H1 (cell line): ENCODE measurements at regions not wholly inside any gene's neighbourhood (a gene's known extent, or its start where the extent isn't known, plus 50 kb on each side); places are given as distances from the start of the nearest gene placed in this dataset.

Experiments
- CHD1 ChIP-seq: IDR thresholded peaks from 2 replicates; pipeline ENCODE4 v1.6.1; 2012; ENCODE audit warnings: low read depth, low read length, improper control_type of control experiment
- KDM4A ChIP-seq: IDR thresholded peaks from one replicate; pipeline ENCODE4 v1.7.1; 2012; ENCODE audit warnings: low read depth, mild to moderate bottlenecking, moderate library complexity, low read length, inconsistent platforms; ENCODE audit not compliant: severe bottlenecking
- SUZ12 ChIP-seq: fragments of 200-600 bp; sonication (generic); IDR thresholded peaks from 2 replicates; pipeline ENCODE4 v1.6.1; 2012; ENCODE audit warnings: mild to moderate bottlenecking, inconsistent platforms, low read length, moderate library complexity, mixed read lengths
- TCF12 ChIP-seq: IDR thresholded peaks from 2 replicates; pipeline ENCODE4 v1.6.1; 2011; ENCODE audit warnings: low read depth, mild to moderate bottlenecking, low read length
- YY1 ChIP-seq: IDR thresholded peaks from 2 replicates; pipeline ENCODE4 v1.6.1; 2011; ENCODE audit warnings: low read depth, mild to moderate bottlenecking, low read length
- TF ChIP-seq, protein P1 (sequence below): fragments of 300-600 bp; sonication (generic); IDR thresholded peaks from 2 replicates; pipeline ENCODE4 v1.7.1; 2012; ENCODE audit warnings: low read length, moderate library complexity, mild to moderate bottlenecking, inconsistent platforms; ENCODE audit not compliant: insufficient replicate concordance

DNA sequence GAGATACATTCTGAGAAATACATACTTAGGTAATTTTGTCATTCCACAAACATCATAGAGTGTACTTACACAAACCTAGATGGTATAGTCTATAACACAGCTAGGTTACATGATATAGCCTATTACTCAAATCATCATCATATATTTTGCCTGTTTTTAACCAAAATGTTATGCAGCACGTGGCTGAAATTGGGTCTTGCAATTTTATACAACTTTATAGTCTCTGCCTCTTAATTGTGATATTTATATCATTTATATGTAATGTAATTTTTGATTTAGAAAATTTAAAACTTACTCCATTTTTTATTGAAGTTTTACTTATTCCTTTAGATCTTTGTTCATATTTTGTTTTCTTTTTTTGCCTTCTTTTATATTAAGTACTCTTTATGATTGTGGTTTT is 350.7 kb upstream of the DCN start (continued):
- TF ChIP-seq, protein P1, sequence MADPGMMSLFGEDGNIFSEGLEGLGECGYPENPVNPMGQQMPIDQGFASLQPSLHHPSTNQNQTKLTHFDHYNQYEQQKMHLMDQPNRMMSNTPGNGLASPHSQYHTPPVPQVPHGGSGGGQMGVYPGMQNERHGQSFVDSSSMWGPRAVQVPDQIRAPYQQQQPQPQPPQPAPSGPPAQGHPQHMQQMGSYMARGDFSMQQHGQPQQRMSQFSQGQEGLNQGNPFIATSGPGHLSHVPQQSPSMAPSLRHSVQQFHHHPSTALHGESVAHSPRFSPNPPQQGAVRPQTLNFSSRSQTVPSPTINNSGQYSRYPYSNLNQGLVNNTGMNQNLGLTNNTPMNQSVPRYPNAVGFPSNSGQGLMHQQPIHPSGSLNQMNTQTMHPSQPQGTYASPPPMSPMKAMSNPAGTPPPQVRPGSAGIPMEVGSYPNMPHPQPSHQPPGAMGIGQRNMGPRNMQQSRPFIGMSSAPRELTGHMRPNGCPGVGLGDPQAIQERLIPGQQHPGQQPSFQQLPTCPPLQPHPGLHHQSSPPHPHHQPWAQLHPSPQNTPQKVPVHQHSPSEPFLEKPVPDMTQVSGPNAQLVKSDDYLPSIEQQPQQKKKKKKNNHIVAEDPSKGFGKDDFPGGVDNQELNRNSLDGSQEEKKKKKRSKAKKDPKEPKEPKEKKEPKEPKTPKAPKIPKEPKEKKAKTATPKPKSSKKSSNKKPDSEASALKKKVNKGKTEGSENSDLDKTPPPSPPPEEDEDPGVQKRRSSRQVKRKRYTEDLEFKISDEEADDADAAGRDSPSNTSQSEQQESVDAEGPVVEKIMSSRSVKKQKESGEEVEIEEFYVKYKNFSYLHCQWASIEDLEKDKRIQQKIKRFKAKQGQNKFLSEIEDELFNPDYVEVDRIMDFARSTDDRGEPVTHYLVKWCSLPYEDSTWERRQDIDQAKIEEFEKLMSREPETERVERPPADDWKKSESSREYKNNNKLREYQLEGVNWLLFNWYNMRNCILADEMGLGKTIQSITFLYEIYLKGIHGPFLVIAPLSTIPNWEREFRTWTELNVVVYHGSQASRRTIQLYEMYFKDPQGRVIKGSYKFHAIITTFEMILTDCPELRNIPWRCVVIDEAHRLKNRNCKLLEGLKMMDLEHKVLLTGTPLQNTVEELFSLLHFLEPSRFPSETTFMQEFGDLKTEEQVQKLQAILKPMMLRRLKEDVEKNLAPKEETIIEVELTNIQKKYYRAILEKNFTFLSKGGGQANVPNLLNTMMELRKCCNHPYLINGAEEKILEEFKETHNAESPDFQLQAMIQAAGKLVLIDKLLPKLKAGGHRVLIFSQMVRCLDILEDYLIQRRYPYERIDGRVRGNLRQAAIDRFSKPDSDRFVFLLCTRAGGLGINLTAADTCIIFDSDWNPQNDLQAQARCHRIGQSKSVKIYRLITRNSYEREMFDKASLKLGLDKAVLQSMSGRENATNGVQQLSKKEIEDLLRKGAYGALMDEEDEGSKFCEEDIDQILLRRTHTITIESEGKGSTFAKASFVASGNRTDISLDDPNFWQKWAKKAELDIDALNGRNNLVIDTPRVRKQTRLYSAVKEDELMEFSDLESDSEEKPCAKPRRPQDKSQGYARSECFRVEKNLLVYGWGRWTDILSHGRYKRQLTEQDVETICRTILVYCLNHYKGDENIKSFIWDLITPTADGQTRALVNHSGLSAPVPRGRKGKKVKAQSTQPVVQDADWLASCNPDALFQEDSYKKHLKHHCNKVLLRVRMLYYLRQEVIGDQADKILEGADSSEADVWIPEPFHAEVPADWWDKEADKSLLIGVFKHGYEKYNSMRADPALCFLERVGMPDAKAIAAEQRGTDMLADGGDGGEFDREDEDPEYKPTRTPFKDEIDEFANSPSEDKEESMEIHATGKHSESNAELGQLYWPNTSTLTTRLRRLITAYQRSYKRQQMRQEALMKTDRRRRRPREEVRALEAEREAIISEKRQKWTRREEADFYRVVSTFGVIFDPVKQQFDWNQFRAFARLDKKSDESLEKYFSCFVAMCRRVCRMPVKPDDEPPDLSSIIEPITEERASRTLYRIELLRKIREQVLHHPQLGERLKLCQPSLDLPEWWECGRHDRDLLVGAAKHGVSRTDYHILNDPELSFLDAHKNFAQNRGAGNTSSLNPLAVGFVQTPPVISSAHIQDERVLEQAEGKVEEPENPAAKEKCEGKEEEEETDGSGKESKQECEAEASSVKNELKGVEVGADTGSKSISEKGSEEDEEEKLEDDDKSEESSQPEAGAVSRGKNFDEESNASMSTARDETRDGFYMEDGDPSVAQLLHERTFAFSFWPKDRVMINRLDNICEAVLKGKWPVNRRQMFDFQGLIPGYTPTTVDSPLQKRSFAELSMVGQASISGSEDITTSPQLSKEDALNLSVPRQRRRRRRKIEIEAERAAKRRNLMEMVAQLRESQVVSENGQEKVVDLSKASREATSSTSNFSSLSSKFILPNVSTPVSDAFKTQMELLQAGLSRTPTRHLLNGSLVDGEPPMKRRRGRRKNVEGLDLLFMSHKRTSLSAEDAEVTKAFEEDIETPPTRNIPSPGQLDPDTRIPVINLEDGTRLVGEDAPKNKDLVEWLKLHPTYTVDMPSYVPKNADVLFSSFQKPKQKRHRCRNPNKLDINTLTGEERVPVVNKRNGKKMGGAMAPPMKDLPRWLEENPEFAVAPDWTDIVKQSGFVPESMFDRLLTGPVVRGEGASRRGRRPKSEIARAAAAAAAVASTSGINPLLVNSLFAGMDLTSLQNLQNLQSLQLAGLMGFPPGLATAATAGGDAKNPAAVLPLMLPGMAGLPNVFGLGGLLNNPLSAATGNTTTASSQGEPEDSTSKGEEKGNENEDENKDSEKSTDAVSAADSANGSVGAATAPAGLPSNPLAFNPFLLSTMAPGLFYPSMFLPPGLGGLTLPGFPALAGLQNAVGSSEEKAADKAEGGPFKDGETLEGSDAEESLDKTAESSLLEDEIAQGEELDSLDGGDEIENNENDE, result no peak
- no peak for TF ChIP-seq KDM4A
- TF ChIP-seq CHD1, result no peak
- no peak for TF ChIP-seq SUZ12
- TF ChIP-seq YY1, result no peak
- TF ChIP-seq TCF12, result no peak
